GM19455 (cell line): ENCODE measurements at regions not wholly inside any gene's neighbourhood (a gene's known extent, or its start where the extent isn't known, plus 50 kb on each side); places are given as distances from the start of the nearest gene placed in this dataset.
A peak's percentile ranks its signal among the peaks of the same experiment; 100 is the strongest.

Source experiments
- ATAC-seq: cut with Tn5 transposase; IDR thresholded peaks from one replicate; pipeline ENCODE4 v1.9.1; 2021; ENCODE audit not compliant: unreplicated experiment

GRCh38 chrX:110408949-110409588, 50.4 kb downstream of the RTL9 start:
- ATAC-seq: no peak

GRCh38 chrX:110409925-110410324, 51.3 kb downstream of the RTL9 start:
- no peak for ATAC-seq

GRCh38 chrX:110410603-110411002, 52.0 kb downstream of the RTL9 start:
- no peak for ATAC-seq

GRCh38 chrX:110412971-110413726, 54.5 kb downstream of the RTL9 start:
- ATAC-seq: peak; percentile 65

GRCh38 chrX:110413727-110414124, 55.1 kb downstream of the RTL9 start:
- no peak for ATAC-seq

GRCh38 chrX:110414273-110414672, 55.6 kb downstream of the RTL9 start:
- ATAC-seq: peak; percentile 30

GRCh38 chrX:110414679-110415439, 56.2 kb downstream of the RTL9 start:
- peak; percentile 80 for ATAC-seq

GRCh38 chrX:110415440-110416170, 57.0 kb downstream of the RTL9 start:
- no peak for ATAC-seq

GRCh38 chrX:110417128-110417527, 58.5 kb downstream of the RTL9 start:
- ATAC-seq: no peak

- no peak for ATAC-seq
Observed at GRCh38 chrX:110418316-110419235, 59.9 kb downstream of the RTL9 start.

GRCh38 chrX:110419512-110419911, 60.9 kb downstream of the RTL9 start:
- ATAC-seq: no peak

GRCh38 chrX:110420771-110421499, 62.3 kb downstream of the RTL9 start:
- no peak for ATAC-seq

- ATAC-seq: no peak
Observed at GRCh38 chrX:110421500-110422455, 63.1 kb downstream of the RTL9 start.

- no peak for ATAC-seq
Observed at GRCh38 chrX:110425222-110426154, 66.8 kb downstream of the RTL9 start.

GRCh38 chrX:110426155-110426504, 67.5 kb downstream of the RTL9 start:
- ATAC-seq: no peak

- no peak for ATAC-seq
Observed at GRCh38 chrX:110427076-110427475, 68.4 kb downstream of the RTL9 start.

- no peak for ATAC-seq
Observed at GRCh38 chrX:110428144-110428543, 69.5 kb downstream of the RTL9 start.
